GM12878 (cell line): ENCODE measurements at regions not wholly inside any gene's neighbourhood (a gene's known extent, or its start where the extent isn't known, plus 50 kb on each side); places are given as distances from the start of the nearest gene placed in this dataset.

Experiments used
- ATAC-seq: fragments of 200-7000 bp; cut with Tn5 transposase; 3 replicates; pipeline ENCODE4 v1.9.1; 2020; ENCODE audit warnings: mild to moderate bottlenecking, moderate library complexity
- BruUV-seq: library from RNA; stranded (reverse); fragments of 400-500 nt; replicated peaks from 2 replicates; lab custom pipeline; 2021; lab: Mats Ljungman, UMichigan
- CTCF ChIA-PET: fragments of 300-600 bp; sonication (Branson Sonifier 250); formaldehyde crosslinking; extraction: SDS; loops from one replicate; lab custom pipeline; 2021; ENCODE audit warnings: inconsistent platforms; lab: Yijun Ruan, JAX
- POLR2A ChIA-PET: fragments of 350-600 bp; formaldehyde crosslinking; extraction: SDS; loops from one replicate; lab custom pipeline; 2021; ENCODE audit warnings: inconsistent platforms; lab: Charles Lee
- RAD21 ChIA-PET: fragments of 300-600 bp; sonication (Branson Sonifier 250); formaldehyde crosslinking; loops from one replicate; lab custom pipeline; 2023; ENCODE audit warnings: antibody characterized with exemption; ENCODE audit not compliant: unreplicated experiment; lab: Charles Lee
- SMC1A ChIA-PET: fragments of 300-600 bp; sonication (Branson Sonifier 250); formaldehyde crosslinking; loops from one replicate; lab custom pipeline; 2023; ENCODE audit not compliant: unreplicated experiment, uncharacterized antibody; lab: Charles Lee
- DNase-seq: peaks from one replicate; pipeline ENCODE4 v3.0.0-alpha.2; 2011; ENCODE audit warnings: low read depth, low spot score
- FAIRE-seq: peaks from 3 replicates; lab custom pipeline; 2011; peaks lifted over from hg19 to GRCh38; lab: Jason Lieb, UNC
- H2AFZ ChIP-seq: 2 replicates; pipeline ENCODE4 v1.6.0; 2011; ENCODE audit warnings: low read depth, low read length, control low read depth; ENCODE audit not compliant: control insufficient read depth
- H3K27ac ChIP-seq: 2 replicates; pipeline ENCODE4 v1.5.1; 2011; ENCODE audit warnings: control low read depth; ENCODE audit not compliant: control insufficient read depth, insufficient read depth
- H3K27me3 ChIP-seq, 2 experiments: replicated peaks in 1 of 2; 2 replicates each; pipeline versions ENCODE4 v1.6.0 to v1.6.1; 2011; ENCODE audit warnings: low read length in 1 of 2; ENCODE audit not compliant: control insufficient read depth in 2 of 2, insufficient read depth in 2 of 2
- H3K36me3 ChIP-seq, 2 experiments: 2 replicates each; pipeline ENCODE4 v1.5.1; 2011; ENCODE audit warnings: low read length in 1 of 2; ENCODE audit not compliant: control insufficient read depth in 2 of 2, insufficient read depth in 2 of 2
- H3K4me1 ChIP-seq: 2 replicates; pipeline ENCODE4 v1.6.1; 2011; ENCODE audit warnings: mild to moderate bottlenecking, low read length, moderate library complexity, mixed read lengths; ENCODE audit not compliant: control insufficient read depth, insufficient read depth
- H3K4me2 ChIP-seq: 2 replicates; pipeline ENCODE4 v1.6.0; 2011; ENCODE audit warnings: control low read depth; ENCODE audit not compliant: control insufficient read depth, insufficient read depth
- H3K4me3 ChIP-seq: fragments of 200-600 bp; sonication (generic); 2 replicates; pipeline ENCODE4 v1.5.1; 2016
- H3K79me2 ChIP-seq: 2 replicates; pipeline ENCODE4 v1.6.0; 2011; ENCODE audit warnings: low read length; ENCODE audit not compliant: control insufficient read depth, insufficient read depth
- H3K9ac ChIP-seq: 2 replicates; pipeline ENCODE4 v1.8.0; 2011; ENCODE audit warnings: low read length, control low read depth, mixed read lengths; ENCODE audit not compliant: control insufficient read depth, insufficient read depth
- H3K9me3 ChIP-seq: replicated peaks from 3 replicates; pipeline ENCODE4 v1.5.1; 2011; ENCODE audit warnings: mild to moderate bottlenecking, low read length; ENCODE audit not compliant: control insufficient read depth, insufficient read depth
- H4K20me1 ChIP-seq: 2 replicates; pipeline ENCODE4 v1.6.0; 2011; ENCODE audit not compliant: control insufficient read depth, insufficient read depth
- ATF3 ChIP-seq: IDR thresholded peaks from 2 replicates; pipeline ENCODE4 v1.6.1; 2011; ENCODE audit warnings: low read depth, mild to moderate bottlenecking, low read length, moderate library complexity, borderline replicate concordance; ENCODE audit errors: extremely low read depth
- EED ChIP-seq: sonication (generic); IDR thresholded peaks from 2 replicates; pipeline ENCODE4 v1.6.1; 2016; ENCODE audit warnings: antibody characterized with exemption, low read depth
- EP300 ChIP-seq, 2 experiments: fragments of 150-350 bp in 1 of 2; IDR thresholded peaks; 2 replicates each; pipeline ENCODE4 v1.6.1; 2011 to 2012; ENCODE audit warnings: low read depth in 2 of 2, low read length in 2 of 2, borderline replicate concordance in 1 of 2, improper control_type of control experiment in 1 of 2, inconsistent platforms in 1 of 2; ENCODE audit not compliant: control insufficient read depth in 1 of 2
- IKZF1 ChIP-seq: fragments of 450-650 bp; conservative IDR thresholded peaks from 2 replicates; pipeline ENCODE4 v1.6.1; 2017; ENCODE audit warnings: antibody characterized with exemption, mild to moderate bottlenecking
- LARP7 ChIP-seq: fragments of 450-650 bp; IDR thresholded peaks from 2 replicates; pipeline ENCODE4 v1.6.1; 2017; ENCODE audit warnings: mild to moderate bottlenecking
- MXI1 ChIP-seq: fragments of 150-350 bp; IDR thresholded peaks from 2 replicates; pipeline ENCODE4 v1.6.1; 2011; ENCODE audit warnings: low read depth, mild to moderate bottlenecking, inconsistent platforms, low read length, improper control_type of control experiment
- NFIC ChIP-seq: IDR thresholded peaks from 2 replicates; pipeline ENCODE4 v1.6.1; 2012; ENCODE audit warnings: low read depth, mild to moderate bottlenecking, inconsistent platforms, low read length, moderate library complexity
- REST ChIP-seq: IDR thresholded peaks from 2 replicates; pipeline ENCODE4 v1.6.1; 2012; ENCODE audit warnings: mild to moderate bottlenecking, low read depth, low read length
- TBL1XR1 ChIP-seq: IDR thresholded peaks from 2 replicates; pipeline ENCODE4 v1.6.1; 2012; ENCODE audit warnings: low read depth, low read length, improper control_type of control experiment
- ZNF274 ChIP-seq: IDR thresholded peaks from one replicate; pipeline ENCODE4 v1.8.0; 2011; ENCODE audit not compliant: insufficient read length, insufficient read depth
- WGBS: methylation state at CpG from one replicate; pipeline ENCODE4 v1.1.6; 2016; ENCODE audit warnings: low lambda C conversion rate; ENCODE audit not compliant: insufficient replicate concordance, insufficient coverage; ENCODE audit errors: missing lambda C conversion rate; 5-methylcytosine and 5-hydroxymethylcytosine counted together
- in situ Hi-C: fragments of 300-500 bp; cut with MboI; formaldehyde crosslinking; loops from 9 replicates; pipeline ENCODE4 v1.14.3; 2018; ENCODE audit warnings: mixed read lengths
- intact Hi-C: fragments of 100-400 bp; cut with micrococcal nuclease; formaldehyde crosslinking; loops from one replicate; pipeline ENCODE4 v1.14.2; 2022; ENCODE audit not compliant: unreplicated experiment
- TF ChIP-seq, protein P1 (sequence below): fragments of 450-650 bp; IDR thresholded peaks from 2 replicates; pipeline ENCODE4 v1.6.1; 2016; ENCODE audit warnings: mild to moderate bottlenecking, moderate library complexity, borderline replicate concordance
- TF ChIP-seq, protein P2 (sequence below): fragments of 450-650 bp; IDR thresholded peaks from 2 replicates; pipeline ENCODE4 v1.6.1; 2014; ENCODE audit warnings: mild to moderate bottlenecking
- TF ChIP-seq, protein P3 (sequence below): IDR thresholded peaks from 2 replicates; pipeline ENCODE4 v1.6.1; 2011; ENCODE audit warnings: borderline replicate concordance, low read depth, mild to moderate bottlenecking, moderate library complexity, mixed read lengths, low read length; ENCODE audit not compliant: insufficient read depth; ENCODE audit errors: extremely low read length

DNA sequence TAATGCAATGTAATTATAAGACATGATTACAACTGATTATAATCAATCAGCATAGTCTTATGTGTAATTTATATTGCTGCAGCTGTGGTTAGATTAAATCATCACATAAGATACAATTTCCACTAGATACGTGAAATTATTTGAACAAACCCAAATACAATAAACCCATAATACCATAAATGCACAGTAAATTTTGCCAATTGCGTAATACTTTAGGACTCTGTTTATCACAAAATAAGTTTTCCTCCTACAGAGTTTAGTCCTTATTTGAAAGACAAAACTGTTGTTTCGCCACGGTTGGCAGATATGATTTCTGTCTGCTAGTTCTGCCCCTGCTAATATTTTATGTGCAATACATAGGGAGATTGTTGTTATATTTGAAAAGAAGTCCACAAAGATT, 895.9 kb upstream of the ADGRL4 start (continued):
- TF ChIP-seq, protein P1, sequence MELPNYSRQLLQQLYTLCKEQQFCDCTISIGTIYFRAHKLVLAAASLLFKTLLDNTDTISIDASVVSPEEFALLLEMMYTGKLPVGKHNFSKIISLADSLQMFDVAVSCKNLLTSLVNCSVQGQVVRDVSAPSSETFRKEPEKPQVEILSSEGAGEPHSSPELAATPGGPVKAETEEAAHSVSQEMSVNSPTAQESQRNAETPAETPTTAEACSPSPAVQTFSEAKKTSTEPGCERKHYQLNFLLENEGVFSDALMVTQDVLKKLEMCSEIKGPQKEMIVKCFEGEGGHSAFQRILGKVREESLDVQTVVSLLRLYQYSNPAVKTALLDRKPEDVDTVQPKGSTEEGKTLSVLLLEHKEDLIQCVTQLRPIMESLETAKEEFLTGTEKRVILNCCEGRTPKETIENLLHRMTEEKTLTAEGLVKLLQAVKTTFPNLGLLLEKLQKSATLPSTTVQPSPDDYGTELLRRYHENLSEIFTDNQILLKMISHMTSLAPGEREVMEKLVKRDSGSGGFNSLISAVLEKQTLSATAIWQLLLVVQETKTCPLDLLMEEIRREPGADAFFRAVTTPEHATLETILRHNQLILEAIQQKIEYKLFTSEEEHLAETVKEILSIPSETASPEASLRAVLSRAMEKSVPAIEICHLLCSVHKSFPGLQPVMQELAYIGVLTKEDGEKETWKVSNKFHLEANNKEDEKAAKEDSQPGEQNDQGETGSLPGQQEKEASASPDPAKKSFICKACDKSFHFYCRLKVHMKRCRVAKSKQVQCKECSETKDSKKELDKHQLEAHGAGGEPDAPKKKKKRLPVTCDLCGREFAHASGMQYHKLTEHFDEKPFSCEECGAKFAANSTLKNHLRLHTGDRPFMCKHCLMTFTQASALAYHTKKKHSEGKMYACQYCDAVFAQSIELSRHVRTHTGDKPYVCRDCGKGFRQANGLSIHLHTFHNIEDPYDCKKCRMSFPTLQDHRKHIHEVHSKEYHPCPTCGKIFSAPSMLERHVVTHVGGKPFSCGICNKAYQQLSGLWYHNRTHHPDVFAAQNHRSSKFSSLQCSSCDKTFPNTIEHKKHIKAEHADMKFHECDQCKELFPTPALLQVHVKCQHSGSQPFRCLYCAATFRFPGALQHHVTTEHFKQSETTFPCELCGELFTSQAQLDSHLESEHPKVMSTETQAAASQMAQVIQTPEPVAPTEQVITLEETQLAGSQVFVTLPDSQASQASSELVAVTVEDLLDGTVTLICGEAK, result no peak
- no peak for TF ChIP-seq REST
- TF ChIP-seq EP300 (IDR thresholded peaks at IDR 0.05; ENCODE audit: borderline replicate concordance in 1 of 2, control insufficient read depth in 1 of 2, low read depth in 2 of 2, low read length in 2 of 2), result no peak
- no peak for TF ChIP-seq TBL1XR1
- TF ChIP-seq, all 136 proteins: peak for 0

- intact Hi-C loops, result no loop called here
- Histone ChIP-seq H3K27ac (no peak overlapping the region), H3K4me3 (no peak overlapping the region), H3K4me1 (no peaks in the 10 kb centered on the region), H3K36me3 (no peaks in the 10 kb centered on the region), H3K79me2 (no peaks in the 10 kb centered on the region), H3K27me3 (no peaks in the 10 kb centered on the region), H3K4me2 (no peak overlapping the region), H2AFZ (no peak overlapping the region), H3K9ac (no peak overlapping the region), H4K20me1 (no peaks in the 10 kb centered on the region), H3K9me3 (no peaks in the 10 kb centered on the region)
- ChIA-PET SMC1A (no interaction called here), RAD21 (no interaction called here), CTCF (no interaction called here), POLR2A (no interaction called here)
- ATAC-seq (no peak), DNase-seq (no peak), FAIRE-seq (no peak)
- WGBS, result 10% methylated on average over 4 of the region's 4 CpGs
- in situ Hi-C loops, result no loop called here
- BruUV-seq, result no TSS peak
- no peak for TF ChIP-seq LARP7
- no peak for TF ChIP-seq IKZF1
- no peak for TF ChIP-seq NFIC
- TF ChIP-seq, protein P2, sequence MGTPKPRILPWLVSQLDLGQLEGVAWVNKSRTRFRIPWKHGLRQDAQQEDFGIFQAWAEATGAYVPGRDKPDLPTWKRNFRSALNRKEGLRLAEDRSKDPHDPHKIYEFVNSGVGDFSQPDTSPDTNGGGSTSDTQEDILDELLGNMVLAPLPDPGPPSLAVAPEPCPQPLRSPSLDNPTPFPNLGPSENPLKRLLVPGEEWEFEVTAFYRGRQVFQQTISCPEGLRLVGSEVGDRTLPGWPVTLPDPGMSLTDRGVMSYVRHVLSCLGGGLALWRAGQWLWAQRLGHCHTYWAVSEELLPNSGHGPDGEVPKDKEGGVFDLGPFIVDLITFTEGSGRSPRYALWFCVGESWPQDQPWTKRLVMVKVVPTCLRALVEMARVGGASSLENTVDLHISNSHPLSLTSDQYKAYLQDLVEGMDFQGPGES, result no peak
- TF ChIP-seq, protein P3, sequence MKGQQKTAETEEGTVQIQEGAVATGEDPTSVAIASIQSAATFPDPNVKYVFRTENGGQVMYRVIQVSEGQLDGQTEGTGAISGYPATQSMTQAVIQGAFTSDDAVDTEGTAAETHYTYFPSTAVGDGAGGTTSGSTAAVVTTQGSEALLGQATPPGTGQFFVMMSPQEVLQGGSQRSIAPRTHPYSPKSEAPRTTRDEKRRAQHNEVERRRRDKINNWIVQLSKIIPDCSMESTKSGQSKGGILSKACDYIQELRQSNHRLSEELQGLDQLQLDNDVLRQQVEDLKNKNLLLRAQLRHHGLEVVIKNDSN, result no peak
- no peak for TF ChIP-seq ATF3
- TF ChIP-seq ZNF274, result no peak
- no peak for TF ChIP-seq MXI1
- TF ChIP-seq EED, result no peak
Measured at GRCh38 chr1:79899914-79900313, 893.4 kb upstream of the ADGRL4 start.
